HG02571 (cell line): ENCODE measurements at regions not wholly inside any gene's neighbourhood (a gene's known extent, or its start where the extent isn't known, plus 50 kb on each side); places are given as distances from the start of the nearest gene placed in this dataset.
"Not testable (repeated sequence)": the region's sequence is repeated elsewhere in the genome, so short reads cannot be mapped to it uniquely, and the experiment has no call there.

Experiments
- ATAC-seq: cut with Tn5 transposase; IDR thresholded peaks from one replicate; pipeline ENCODE4 v1.9.1; 2021; ENCODE audit warnings: mild to moderate bottlenecking, moderate library complexity; ENCODE audit not compliant: unreplicated experiment

GRCh38 chrX:87924619-87925018 is 407.0 kb downstream of the KLHL4 start:
- no peak for ATAC-seq

DNA sequence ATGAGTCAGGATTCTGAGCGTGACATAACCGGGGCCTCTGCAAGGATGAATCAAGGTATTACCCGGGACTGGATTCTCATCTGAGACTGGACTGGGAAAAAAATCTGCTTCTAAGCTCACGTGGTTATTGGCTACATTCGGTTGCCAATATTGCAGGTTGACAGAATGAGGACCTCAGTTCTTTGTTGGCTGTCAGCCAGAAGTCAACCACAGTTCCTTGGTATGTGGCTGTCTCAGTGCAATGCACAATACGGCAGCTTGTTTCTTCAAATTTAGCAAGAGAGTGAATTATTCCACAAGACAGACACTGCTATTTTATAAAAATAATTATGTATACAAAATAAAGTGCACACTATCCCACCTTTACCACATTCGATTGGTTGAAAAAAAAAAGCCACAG is 424.2 kb downstream of the KLHL4 start:
- ATAC-seq: no peak

DNA sequence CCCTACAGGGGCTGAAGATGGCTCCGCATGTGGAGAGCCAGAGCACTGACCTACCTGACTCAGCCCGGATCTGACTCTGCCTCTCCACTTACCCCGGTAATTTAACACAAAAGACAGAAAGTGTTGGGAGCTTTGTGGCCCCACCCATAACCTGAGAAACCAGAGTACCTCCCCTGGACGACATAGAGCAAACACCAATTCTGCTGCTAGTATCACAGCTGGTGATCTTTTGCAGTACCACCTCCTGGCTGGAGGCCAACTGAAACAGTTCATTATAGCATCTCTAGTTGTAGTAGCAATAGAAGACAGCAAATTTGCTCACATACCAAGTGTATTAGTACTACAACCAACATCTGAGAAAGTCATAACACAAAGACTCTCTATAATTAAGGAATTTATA is 443.9 kb downstream of the KLHL4 start:
- no peak for ATAC-seq

- no peak for ATAC-seq
Observed at GRCh38 chrX:87968118-87968517, 450.5 kb downstream of the KLHL4 start.

- not testable (repeated sequence) for ATAC-seq
Observed at GRCh38 chrX:87972121-87972520, 454.5 kb downstream of the KLHL4 start.

- ATAC-seq: no peak
Observed at GRCh38 chrX:87975365-87975764, 457.8 kb downstream of the KLHL4 start.

DNA sequence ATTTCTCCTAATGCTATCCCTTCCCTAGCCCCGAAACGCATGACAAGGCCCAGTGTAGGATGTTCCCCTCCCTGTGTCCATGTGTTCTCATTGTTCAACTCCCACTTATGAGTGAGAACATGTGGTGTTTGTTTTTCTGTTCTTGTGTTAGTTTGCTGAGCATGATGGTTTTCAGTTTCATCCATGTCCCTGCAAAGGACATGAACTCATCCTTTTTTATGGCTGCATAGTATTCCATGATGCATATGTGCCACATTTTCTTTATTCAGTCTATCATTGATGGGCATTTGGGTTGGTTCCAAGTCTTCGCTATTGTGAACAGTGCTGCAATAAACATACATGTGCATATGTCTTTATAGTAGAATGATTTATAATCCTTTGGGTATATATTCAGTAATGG is 490.3 kb downstream of the KLHL4 start:
- not testable (repeated sequence) for ATAC-seq

DNA sequence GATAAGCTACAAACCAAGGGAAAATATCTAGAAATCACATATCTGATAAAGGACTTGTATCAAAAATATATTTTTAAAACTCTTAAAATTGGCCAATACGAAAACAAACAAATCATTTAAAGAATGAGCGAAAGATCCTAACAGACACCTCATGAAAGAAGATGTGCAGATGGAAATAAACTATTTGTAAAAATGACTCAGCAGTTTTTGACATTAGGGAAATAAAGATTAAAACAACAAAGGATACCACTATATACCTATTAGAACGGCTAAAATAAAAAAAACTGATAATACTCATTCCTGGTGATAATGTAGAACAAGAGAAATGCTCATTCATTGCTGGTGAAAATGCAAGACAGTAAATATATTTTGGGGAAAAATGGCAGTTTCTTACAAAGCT is 506.4 kb downstream of the KLHL4 start:
- ATAC-seq: no peak

DNA sequence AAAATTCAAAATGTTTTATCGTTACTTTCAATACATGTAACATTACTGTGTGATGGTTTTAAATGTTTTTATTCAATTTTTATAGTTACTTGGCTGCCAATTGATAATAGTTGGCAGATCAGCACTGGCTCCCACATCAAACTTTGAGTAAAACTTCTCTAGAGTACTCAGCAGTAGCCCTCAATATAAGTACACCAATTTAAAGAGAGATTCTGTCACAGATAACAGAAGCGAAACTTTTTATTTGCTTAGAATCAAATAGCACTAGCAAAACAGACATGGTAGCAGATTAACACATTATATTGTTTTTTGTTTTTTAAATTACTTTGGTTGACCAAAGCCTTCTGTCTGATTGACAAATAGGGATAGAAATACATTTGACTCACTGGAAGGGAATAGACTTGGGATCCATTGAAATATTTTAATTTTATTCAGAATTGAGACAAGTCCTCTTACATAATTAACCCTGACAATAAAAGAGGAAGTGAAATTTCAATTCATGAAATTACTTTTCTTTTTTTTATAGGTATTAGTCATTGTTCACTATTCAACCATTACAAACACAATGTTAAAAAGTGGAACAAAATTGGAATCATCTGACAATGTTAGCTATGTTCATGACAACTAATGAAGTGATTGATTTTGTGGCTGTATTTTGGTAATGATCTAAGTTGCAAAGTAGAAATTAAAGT is 554.9 kb downstream of the KLHL4 start:
- ATAC-seq: no peak

DNA sequence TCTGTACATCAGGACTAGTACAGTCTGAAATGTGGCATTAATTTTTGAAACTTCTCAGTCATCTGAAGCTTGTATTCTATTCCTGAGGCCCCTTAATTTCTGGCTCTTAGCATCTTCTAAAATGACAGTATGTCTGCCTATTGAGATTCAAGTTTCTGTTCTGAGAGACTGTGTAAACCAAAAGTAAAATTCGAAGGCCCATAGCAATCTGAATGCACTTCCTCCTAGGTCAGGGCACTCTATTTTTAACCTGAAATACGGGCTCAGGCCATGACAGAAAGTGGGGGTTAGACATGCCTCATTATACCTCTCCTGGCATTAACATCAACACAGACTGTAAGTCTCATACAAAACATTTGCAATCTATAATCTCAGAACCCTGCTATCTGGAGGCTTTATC is 584.4 kb downstream of the KLHL4 start:
- no peak for ATAC-seq

DNA sequence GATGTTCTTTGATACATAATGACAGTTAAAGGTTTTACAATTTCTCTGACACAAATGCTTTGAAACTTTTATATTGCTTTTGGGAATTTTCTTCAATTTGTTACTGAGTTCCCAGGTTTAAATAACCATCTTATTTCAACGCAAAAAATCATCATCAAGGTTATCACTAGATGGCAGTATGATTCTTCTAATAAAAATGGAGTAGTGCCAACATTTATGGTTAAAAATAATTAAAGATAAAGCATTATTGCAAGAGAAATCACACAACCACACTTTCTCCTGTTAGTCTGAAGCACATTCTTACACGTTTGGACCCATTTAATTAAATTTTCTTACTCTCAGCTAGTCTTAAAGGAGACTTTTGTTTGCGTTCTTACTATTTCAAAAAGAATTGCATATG is 611.3 kb upstream of the CPXCR1 start:
- no peak for ATAC-seq

- no peak for ATAC-seq
Observed at GRCh38 chrX:88136328-88136727, 610.7 kb upstream of the CPXCR1 start.

GRCh38 chrX:88146577-88146976 is 600.4 kb upstream of the CPXCR1 start:
- ATAC-seq: no peak

DNA sequence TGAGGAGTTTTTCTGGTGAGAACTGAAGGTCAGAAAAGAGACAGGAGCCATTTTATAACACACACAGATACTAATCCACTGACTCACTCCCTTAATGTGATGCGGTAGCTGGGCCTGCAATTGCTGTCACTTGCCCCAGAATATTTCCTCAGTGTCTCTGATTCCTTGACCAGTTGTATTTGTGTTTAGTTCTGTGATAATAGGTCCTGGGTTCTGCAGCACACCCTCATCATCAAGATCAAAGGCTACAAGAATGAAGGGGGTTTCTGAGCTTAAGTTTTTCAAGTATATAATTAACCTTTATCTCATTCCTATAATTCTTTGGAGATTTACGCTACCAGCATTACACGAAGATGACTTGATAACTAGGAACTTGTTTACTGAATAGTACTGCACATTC is 576.5 kb upstream of the CPXCR1 start:
- no peak for ATAC-seq

DNA sequence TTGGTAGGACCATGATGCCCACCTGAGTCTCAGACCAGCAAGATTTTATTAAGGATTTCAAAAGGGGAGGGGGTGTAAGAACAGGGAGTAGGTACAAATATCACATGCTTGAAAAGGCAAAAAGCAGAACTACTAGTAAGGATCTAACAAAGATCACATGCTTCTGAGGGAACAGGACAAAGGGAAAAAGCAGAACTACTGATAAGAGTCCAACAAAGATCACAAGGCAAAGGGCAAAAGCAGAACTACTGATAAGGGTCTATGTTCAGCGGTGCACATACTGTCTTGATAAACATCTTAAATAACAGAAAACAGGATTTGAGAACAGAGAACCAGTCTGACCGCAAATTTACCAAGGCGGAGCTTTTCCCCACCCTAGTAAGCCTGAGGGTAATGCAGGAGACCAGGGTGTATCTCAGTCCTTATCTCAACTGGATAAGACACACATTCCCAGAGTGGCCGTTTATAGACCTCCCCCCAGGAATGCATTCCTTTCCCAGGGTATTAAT is 573.0 kb upstream of the CPXCR1 start:
- ATAC-seq: not testable (repeated sequence)

- ATAC-seq: no peak
Observed at GRCh38 chrX:88202149-88202548, 544.9 kb upstream of the CPXCR1 start.

GRCh38 chrX:88244066-88244465 is 503.0 kb upstream of the CPXCR1 start:
- no peak for ATAC-seq

GRCh38 chrX:88284844-88285243 is 462.2 kb upstream of the CPXCR1 start:
- ATAC-seq: no peak

GRCh38 chrX:88313972-88314371 is 433.1 kb upstream of the CPXCR1 start:
- ATAC-seq: not testable (repeated sequence)

DNA sequence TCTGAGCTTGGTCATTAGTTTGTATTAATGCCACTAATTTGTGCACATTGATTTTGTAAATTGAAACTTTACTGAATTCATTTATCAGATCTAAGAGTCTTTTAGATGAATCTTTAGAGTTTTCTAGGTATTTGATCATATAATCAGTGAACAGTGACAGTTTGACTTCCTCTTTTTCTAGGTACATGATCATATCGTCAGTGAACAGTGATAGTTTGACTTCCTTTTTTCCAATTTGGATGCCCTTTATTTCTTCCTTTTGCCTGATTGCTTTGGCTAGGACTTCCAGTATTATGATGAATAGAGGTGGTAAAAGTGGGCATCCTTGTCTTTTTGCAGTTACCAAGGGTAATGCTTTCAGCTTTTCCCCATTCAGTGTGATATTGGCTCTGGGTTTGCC is 421.4 kb upstream of the CPXCR1 start:
- no peak for ATAC-seq

DNA sequence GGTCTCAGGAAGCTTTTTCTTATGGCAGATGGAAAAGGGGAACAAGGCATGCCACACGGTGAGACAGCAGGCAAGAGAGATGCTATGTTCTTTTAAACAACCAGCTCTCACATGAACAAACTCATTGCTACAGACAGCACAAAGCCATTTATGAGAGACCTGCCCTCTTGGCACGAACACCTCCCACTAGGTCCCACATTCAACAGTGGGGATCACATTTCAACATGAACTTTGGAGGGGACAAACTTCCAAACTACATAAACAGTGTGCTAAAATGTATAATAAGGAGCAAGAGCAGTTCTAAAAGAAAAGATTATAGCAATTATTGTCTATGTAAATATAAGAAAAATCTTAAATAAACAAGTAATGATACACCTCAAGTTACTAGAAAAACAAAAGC is 391.8 kb upstream of the CPXCR1 start:
- no peak for ATAC-seq

GRCh38 chrX:88366314-88366713 is 380.7 kb upstream of the CPXCR1 start:
- ATAC-seq: no peak

DNA sequence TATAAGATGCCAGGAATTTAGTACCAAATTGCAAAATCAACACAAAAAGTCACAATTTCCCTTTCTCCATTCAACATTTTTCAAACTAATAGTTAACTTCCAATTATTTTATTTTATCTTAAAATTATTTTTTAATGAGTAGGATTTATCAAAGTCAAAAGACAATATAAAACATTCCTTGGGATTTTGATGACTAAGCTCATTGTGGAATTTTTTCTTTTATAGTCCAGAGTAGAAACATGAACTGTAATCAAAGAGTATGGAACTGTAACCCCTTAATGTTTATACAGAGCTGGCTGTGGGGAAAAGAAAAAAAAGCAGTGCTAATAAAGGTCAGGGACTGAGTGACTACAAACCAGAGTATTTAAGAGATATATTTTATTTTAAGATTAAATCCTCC is 368.6 kb upstream of the CPXCR1 start:
- ATAC-seq: no peak
